Fibroblast of skin of abdomen (primary cell): ENCODE measurements at regions not wholly inside any gene's neighbourhood (a gene's known extent, or its start where the extent isn't known, plus 50 kb on each side); places are given as distances from the start of the nearest gene placed in this dataset.
A peak's percentile ranks its signal among the peaks of the same experiment; 100 is the strongest.

ENCODE experiments used
- DNase-seq: peaks from one replicate; pipeline ENCODE4 v3.0.0-alpha.2; 2013

GRCh38 chr6:48714250-48714649, 603.3 kb upstream of the PTCHD4 start:
- DNase-seq, result no peak

- no peak for DNase-seq
Measured at GRCh38 chr6:48713612-48714011, 602.6 kb upstream of the PTCHD4 start.

DNA sequence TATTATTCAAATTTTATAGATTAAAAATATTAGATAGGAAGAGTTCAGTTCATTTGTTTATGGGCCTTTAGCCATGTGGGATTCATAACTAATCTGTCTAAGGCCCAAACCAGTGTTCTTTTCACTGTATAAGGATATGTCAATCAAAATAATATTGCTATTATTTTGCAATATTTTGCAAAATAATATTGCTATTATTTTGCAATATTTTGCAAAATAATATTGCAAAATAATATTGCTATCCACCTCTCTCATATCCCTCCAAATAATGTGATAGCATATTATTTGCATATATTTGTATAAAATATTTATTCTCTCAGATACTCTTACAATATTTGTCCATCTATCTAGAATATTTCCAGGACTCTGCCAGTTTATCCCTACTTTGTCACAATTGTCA, 595.3 kb upstream of the PTCHD4 start:
- no peak for DNase-seq

- no peak for DNase-seq
Measured at GRCh38 chr6:48701572-48701971, 590.6 kb upstream of the PTCHD4 start.

- DNase-seq, result no peak
Measured at GRCh38 chr6:48695872-48696271, 584.9 kb upstream of the PTCHD4 start.

- DNase-seq, result no peak
Measured at GRCh38 chr6:48691420-48691819, 580.4 kb upstream of the PTCHD4 start.

DNA sequence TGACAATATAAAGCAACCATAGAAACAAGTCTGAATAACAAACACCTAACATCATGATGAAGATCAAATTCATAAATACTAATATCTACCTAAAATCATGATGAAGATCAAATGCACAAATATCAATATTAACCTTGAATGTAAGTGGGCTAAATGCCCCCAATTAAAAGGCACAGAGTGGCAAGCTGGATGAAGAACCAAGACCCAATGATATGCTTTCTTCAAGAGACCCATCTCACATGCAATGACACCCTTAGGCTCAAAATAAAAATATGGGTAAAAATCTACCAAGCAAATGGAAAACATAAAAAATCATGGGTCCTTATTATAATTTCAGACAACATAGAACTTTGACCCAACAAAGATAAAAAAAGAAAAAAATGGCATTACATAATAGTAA, 578.5 kb upstream of the PTCHD4 start:
- DNase-seq, result no peak

GRCh38 chr6:48678390-48678789, 567.4 kb upstream of the PTCHD4 start:
- no peak for DNase-seq

GRCh38 chr6:48671505-48671904, 560.5 kb upstream of the PTCHD4 start:
- no peak for DNase-seq

- no peak for DNase-seq
Measured at GRCh38 chr6:48670546-48670945, 559.5 kb upstream of the PTCHD4 start.

DNA sequence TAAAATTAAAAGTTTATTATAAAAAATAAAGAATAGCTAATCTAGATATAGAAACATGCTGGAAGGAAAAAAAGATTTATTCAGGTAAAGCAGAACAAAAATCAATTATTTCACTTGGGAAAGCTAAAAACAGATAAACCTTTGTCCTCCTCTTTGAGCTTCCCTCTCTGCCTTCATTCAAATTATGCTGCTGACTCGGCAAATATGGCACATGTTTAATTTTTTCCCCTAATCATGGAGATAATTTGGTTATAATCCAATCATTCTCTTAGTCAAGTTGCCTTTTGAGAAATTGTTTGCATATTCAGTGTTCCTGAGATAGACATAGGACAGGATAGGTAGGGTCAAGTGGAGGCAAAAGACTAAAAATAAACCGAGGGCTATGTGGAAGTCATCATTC, 556.8 kb upstream of the PTCHD4 start:
- DNase-seq, result no peak

DNA sequence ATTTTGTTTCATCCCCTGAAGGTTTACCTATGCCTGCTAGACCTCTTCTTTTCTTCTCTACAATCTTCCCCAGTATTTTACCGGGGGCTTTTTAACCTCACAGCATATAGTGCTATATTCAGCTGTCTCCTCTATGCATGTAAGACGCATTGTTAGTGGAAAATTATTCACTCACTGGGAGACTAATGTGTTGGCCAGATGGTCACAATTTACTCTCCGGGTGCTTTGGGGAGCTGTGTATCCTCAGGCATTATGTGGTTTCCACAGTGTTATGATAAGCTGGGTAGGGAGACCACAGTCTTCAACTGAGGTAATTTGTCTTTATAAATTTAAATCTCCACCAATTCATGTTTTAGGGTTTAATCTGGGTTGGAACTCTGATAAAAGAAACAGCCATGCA, 553.8 kb upstream of the PTCHD4 start:
- DNase-seq, result peak; percentile 75

DNA sequence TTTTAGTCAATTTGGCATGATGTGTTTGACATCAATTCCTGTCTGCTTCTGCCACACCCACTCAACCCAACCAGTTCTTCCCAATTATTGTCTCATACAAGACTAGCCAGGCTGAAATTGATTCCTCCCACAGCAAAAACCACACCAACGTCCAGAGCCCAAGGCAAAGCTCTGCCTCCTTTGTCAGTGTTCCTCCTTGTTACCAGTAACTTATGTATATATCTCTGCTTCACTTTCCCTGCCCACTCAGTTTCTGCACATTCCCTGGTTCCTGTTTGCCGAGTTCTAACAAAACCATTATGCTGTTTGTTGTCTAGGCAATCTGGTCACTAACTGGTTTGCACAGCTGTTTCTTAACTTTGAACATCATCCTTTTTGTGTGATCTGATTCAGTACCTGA, 547.9 kb upstream of the PTCHD4 start:
- DNase-seq, result no peak

GRCh38 chr6:48641544-48641943, 530.5 kb upstream of the PTCHD4 start:
- DNase-seq, result peak; percentile 51

DNA sequence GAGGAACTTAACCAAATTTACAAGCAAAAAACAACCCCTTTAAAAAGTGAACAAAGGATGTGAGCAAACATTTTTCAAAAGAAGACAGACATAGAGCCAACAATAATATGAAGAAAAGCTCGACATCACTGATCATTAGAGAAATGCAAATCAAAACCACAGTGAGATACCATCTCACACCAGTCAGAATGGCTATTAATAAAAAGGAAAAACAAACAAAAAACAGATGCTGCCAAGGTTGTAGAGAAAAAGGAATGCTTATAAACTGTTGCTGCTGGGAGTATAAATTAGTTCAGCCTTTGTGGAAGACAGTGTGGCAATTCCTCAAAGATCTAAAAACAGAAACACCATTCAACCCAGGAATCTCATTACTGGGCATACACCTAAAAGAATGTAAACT, 527.8 kb upstream of the PTCHD4 start:
- DNase-seq, result peak; percentile 17

DNA sequence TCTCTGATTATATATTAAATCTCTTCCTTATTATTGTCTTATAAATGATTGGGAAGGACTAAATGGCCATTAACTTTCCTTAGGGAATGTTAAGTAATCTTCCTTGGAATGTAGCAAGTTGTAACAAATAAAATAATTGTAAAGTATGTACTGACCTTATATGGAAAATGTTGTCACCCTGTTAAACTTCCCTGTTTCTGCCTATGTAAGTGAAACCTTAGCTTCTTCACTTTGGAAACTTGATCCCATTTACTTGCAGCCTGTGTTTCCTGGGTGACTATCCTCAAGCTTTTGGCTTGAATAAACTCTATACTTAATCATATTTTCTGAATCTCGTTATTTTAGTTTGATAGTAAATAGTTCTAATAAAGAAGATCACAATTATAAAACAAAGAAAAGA, 519.5 kb upstream of the PTCHD4 start:
- no peak for DNase-seq

GRCh38 chr6:48628316-48628715, 517.3 kb upstream of the PTCHD4 start:
- peak; percentile 66 for DNase-seq

DNA sequence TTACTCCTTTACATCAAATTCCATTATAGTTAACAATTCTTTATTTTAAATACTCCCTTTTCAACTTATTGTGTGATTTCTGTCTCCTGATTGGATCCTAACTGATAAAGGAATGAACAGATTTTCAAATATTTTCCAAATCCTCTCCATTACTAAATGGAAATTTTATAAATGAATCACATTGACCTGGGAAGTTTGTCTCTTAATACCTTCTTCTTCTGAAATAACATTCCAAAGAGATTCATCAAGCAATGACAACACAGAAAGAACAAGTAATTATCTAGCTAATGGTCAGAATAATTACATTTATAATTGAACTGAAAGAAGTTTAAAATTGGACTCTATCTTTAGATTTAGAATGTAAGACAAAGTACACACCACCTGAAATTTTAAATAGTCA, 515.4 kb upstream of the PTCHD4 start:
- no peak for DNase-seq

DNA sequence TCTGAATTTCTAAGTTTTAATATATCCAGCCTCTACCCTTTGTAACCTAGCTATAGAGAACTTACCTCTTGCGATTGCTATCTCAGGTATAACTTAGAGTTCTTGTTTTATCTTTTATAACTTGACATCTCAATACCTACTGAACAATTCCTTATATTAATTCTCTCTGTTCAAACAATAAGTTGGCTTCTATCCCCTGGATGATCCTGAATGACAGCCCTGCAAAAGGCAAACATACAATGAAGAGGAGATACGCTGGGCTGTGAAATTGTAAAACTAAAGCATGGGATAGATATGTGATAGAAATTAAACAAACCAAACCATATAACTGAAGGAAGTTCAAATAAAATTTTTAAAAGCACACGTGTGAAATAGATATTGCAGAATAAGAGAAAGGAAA, 513.6 kb upstream of the PTCHD4 start:
- DNase-seq, result no peak

- DNase-seq, result no peak
Measured at GRCh38 chr6:48619771-48620170, 508.8 kb upstream of the PTCHD4 start.

DNA sequence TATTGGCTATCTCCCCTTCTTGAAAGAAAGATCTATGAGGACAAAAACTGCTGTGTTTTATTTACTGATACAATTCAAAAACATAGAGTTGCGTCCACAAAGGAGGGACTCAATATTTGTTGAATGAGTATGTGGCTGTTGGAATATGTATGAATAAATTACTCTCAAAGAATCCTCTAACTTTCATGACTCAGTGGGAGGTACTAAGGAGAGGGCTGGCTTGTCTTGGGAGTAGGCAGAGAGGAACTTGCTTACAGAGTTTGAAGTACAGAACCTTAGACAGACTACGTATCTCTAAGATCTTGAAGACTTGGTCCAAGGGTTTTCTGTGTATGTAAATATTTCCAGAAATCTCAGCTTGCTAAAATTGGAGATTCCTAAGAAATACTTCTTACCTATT, 504.0 kb upstream of the PTCHD4 start:
- DNase-seq, result peak; percentile 9

DNA sequence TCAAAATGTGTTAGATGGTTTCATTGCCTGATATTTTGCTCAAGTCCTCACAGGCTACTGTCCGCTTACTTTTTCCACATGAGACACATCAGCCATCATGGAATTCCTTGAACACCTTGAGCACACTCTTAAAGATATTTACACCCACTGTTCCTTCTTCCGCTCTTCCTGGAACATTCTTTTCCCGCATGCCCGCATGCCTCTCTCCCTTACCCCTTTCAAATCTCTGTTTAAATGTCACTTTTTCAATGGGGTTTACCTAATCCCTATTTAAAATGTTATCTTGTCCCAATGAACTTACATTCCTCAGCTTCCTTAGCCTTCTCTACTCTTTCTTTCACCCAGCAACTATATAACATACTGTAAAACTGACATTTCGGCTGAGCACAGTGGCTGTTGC, 503.3 kb upstream of the PTCHD4 start:
- DNase-seq, result no peak

DNA sequence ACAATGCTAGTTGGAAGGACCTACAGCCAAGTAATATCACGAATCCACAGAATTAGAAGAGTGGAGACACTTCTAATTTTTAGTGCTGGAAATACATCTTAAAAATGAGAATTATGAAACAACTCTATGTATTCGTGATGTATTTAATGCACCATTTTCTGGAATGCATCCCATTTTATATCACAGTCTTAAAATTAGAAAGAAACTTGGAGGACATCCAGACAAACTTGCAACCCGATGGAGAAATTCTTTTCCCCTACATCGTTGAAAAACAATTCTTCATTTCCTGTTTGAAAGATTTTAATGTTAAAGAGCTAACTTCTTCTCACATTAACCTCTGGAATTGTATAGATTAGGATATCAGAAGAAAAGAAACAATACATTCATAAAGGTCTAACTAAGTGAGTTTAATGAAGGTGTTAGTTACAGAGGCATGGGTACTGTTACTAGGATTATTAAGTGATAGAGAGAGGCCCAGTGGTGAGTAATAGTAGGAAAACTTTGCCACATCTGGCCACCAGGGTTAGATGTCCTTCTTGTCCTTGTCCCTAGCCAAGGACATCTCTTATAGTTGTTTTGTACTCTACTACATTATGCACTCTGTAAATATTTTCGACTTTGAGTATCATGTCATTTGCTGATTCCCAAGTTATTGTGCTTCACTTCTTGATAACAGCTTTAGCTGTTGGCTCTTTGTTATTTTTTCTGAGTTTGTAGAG, 502.4 kb upstream of the PTCHD4 start:
- no peak for DNase-seq

DNA sequence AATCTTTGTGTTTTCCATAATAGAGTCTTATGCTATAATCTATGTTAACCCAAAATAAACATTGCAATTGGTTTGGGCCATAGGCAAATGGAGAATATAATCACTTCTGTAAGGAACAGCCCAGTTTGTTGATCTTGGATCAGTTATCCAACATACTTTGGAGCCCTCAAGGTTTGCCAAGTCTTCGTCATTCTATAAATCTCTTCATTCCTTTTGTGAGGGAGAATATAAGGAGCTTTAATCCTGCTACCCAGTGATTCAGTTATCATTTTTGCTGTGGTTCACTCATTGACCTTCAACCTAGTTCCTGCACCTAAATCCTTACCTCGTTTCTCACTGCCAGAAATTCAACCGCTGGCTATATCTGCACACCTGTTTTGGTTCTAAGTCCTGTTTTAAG, 500.3 kb upstream of the PTCHD4 start:
- peak; percentile 28 for DNase-seq

DNA sequence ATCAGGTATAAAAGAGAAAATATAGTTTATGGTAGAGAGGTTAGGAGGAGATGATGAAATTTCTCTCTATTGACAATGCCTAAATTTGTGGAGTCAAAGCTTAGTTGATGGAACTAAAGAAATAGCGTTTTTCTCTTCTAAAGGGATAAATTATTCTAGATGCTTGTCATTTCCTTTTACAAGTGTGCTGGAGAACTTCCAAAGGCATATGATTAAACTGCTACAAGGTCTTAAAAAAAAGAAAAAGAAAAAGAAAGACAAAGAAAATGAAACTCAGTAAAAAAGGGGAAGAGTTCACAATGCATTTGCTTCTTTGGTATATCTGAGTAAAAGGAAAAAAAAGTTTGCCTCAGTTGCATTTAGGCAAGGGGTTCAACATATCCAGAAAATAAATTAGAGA, 499.8 kb upstream of the PTCHD4 start:
- DNase-seq, result peak; percentile 20
